ENCODE measurements at regions not wholly inside any gene's neighbourhood (a gene's known extent, or its start where the extent isn't known, plus 50 kb on each side); places are given as distances from the start of the nearest gene placed in this dataset.
"Not testable (repeated sequence)": the region's sequence is repeated elsewhere in the genome, so short reads cannot be mapped to it uniquely, and the experiment has no call there.

DNA sequence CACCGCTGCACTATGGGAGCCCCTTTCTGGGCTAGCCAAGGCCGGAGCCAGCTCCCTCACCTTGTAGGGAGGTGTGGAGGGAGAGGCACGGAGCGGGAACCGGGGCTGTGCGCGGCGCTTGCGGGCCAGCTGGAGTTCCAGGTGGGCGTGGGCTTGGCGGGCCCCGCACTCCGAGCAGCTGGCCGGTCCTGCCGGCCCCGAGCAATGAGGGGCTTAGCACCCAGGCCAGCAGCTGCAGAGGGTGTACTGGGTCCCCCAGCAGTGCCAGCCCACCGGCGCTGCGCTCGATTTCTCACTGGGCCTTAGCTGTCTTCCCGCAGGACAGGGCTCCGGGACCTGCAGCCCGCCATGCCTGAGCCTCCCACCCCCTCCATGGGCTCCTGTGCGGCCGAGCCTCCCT lies 53.3 kb upstream of the NID2 start:
- DNase-seq: not testable (repeated sequence)

DNA sequence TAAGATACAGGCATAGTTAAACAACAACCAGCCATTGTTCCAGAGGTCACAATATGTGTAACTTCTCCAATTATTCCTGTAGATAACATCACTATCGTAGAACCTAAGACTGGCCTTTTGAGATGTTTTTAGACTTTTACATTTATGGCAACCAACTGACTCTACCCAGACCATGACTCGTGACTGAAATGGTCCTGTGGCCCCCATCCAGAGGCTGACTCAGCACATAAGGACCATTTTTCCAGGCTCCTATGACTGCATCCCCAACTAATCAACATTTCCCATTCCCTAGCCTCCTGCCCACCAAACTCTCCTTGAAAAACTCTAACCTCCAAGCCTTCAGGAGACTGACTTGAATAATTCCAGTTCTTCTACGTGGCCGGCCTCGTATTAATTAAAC lies 52.6 kb upstream of the NID2 start:
- DNase-seq: peak; percentile 36

DNA sequence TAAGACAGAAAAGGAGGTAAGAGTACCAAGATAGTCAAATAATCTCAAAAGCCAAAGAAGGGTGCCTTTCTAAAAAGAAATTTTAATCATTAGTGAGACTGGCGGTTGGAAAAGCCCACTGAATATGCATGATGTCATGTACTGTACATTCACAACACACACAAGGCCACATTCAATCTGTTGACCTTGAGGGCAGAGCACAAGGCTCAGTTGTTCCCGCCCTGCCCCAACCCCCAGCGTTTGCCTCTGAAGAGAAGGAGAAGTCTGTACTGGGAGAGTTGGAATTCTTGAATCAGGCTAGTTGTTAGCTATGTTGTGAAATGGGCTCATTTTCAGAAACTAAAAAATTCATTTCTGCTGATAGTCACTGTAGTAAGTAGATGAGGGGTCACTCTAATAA lies 50.2 kb upstream of the NID2 start:
- DNase-seq: no peak

Measured in fibroblast of skin of abdomen (primary cell).